ENCODE measurements at regions not wholly inside any gene's neighbourhood (a gene's known extent, or its start where the extent isn't known, plus 50 kb on each side); places are given as distances from the start of the nearest gene placed in this dataset.

DNA sequence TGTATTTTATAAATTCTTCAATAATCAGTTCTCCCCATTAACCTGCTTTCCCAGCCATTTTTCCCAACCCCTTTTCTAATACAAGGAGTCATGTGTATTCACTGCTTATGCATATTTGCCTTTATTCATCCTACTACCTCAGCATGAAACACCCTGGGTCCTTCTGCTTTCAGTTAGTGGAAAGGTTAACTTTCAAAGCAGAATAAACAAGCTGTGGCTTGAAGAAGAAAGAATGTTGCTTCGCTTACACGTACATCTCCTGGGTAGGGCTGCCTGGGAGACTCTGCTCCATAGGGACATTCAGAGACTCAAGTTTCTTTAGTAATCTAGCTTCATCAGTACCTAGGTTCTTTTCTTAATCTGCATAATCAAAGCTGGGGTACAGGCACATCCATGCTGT is 567.8 kb upstream of the SLC10A2 start:
- CTCF ChIA-PET (ENCODE audit: unreplicated experiment): no interaction called here
- TF ChIP-seq, protein P1, sequence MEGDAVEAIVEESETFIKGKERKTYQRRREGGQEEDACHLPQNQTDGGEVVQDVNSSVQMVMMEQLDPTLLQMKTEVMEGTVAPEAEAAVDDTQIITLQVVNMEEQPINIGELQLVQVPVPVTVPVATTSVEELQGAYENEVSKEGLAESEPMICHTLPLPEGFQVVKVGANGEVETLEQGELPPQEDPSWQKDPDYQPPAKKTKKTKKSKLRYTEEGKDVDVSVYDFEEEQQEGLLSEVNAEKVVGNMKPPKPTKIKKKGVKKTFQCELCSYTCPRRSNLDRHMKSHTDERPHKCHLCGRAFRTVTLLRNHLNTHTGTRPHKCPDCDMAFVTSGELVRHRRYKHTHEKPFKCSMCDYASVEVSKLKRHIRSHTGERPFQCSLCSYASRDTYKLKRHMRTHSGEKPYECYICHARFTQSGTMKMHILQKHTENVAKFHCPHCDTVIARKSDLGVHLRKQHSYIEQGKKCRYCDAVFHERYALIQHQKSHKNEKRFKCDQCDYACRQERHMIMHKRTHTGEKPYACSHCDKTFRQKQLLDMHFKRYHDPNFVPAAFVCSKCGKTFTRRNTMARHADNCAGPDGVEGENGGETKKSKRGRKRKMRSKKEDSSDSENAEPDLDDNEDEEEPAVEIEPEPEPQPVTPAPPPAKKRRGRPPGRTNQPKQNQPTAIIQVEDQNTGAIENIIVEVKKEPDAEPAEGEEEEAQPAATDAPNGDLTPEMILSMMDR (conservative IDR thresholded peaks at IDR 0.05; ENCODE audit: low read length): no peak
- TF ChIP-seq EZH2phosphoT487 (IDR thresholded peaks at IDR 0.05; ENCODE audit: borderline replicate concordance, low read depth, low read length): no peak
- no peaks in the 10 kb centered on the region for H3K36me3 ChIP-seq (ENCODE audit: insufficient read depth, low read length)
- no peak overlapping the region for H3K27ac ChIP-seq (ENCODE audit: low read depth, low read length, poor library complexity, severe bottlenecking)
- no peak overlapping the region for H2AFZ ChIP-seq (ENCODE audit: low read length)
- H4K20me1 ChIP-seq (ENCODE audit: insufficient read depth, low read length): no peaks in the 10 kb centered on the region
- H3K4me3 ChIP-seq (ENCODE audit: low read depth, low read length, poor library complexity, severe bottlenecking): no peak overlapping the region
- BruUV-seq (replicated peaks): no TSS peak
- no peaks in the 10 kb centered on the region for H3K9me2 ChIP-seq (ENCODE audit: insufficient read depth, low read length)
- H3K4me2 ChIP-seq (ENCODE audit: low read length): no peak overlapping the region
- DNase-seq (ENCODE audit: low spot score): no peak
- no peaks in the 10 kb centered on the region for H3K79me2 ChIP-seq (ENCODE audit: insufficient read depth, low read depth, low read length)
- POLR2A ChIA-PET: interaction anchor here (0.6 kb wide), 1 partner anchor 10 kb away, joined by 3 read pairs; no protein-coding TSS in a partner anchor
- no peaks in the 10 kb centered on the region for H3K4me1 ChIP-seq (ENCODE audit: insufficient read depth, low read length, poor library complexity, severe bottlenecking)
- intact Hi-C loops (cut with micrococcal nuclease; ENCODE audit: unreplicated experiment): no loop called here
- no peaks in the 10 kb centered on the region for H3K9me3 ChIP-seq (ENCODE audit: low read length)

DNA sequence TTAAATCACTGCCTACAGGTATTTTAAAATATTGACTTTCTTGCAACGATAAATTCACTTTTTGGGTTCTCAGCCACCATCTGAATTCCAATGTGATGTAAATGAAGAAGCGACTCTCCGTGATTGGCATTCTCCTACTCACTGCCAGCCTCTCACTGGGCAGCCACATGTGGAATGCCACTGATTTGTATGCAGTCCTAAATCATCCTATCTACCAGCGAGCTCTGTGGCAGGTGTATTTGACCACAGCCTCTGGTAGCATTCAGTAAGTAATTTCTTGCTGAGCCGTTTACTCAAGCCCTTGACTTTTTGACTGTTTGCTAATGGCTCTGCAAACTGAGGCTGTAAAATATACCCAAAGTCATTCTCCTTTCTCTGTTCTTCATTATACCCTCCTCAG is 559.0 kb upstream of the SLC10A2 start:
- H3K4me2 ChIP-seq (ENCODE audit: low read length): no peak overlapping the region
- POLR2A ChIA-PET: no interaction called here
- no peak overlapping the region for H2AFZ ChIP-seq (ENCODE audit: low read length)
- no peaks in the 10 kb centered on the region for H3K79me2 ChIP-seq (ENCODE audit: insufficient read depth, low read depth, low read length)
- H3K27ac ChIP-seq (ENCODE audit: low read depth, low read length, poor library complexity, severe bottlenecking): no peak overlapping the region
- no peaks in the 10 kb centered on the region for H4K20me1 ChIP-seq (ENCODE audit: insufficient read depth, low read length)
- intact Hi-C loops (cut with micrococcal nuclease; ENCODE audit: unreplicated experiment): no loop called here
- H3K9me2 ChIP-seq (ENCODE audit: insufficient read depth, low read length): no peaks in the 10 kb centered on the region
- H3K36me3 ChIP-seq (ENCODE audit: insufficient read depth, low read length): no peaks in the 10 kb centered on the region
- H3K4me1 ChIP-seq (ENCODE audit: insufficient read depth, low read length, poor library complexity, severe bottlenecking): no peaks in the 10 kb centered on the region
- no peak overlapping the region for H3K4me3 ChIP-seq (ENCODE audit: low read depth, low read length, poor library complexity, severe bottlenecking)
- CTCF ChIA-PET (ENCODE audit: unreplicated experiment): no interaction called here
- TF ChIP-seq, protein P1 (conservative IDR thresholded peaks at IDR 0.05; ENCODE audit: low read length): no peak
- TF ChIP-seq EZH2phosphoT487 (IDR thresholded peaks at IDR 0.05; ENCODE audit: borderline replicate concordance, low read depth, low read length): no peak
- BruUV-seq (replicated peaks): no TSS peak
- no peaks in the 10 kb centered on the region for H3K9me3 ChIP-seq (ENCODE audit: low read length)
- DNase-seq (ENCODE audit: low spot score): no peak

DNA sequence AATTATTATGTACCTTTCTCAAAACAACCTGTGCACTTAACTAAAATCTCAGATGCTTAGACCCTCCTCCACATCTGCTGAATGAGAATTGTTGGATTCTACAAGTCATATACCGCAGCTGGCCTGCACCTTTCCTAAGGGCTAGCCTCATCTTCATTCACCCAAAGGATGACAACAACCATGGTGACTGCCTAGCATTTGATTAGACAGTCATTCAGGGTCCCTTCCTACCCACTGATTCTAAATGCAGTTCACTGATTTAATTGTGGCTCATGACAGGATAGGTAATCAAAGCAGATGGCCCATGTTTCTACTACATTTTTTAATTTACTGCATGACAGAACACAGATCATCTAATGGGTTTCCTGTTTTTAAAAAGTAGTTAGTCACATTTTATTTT is 551.9 kb upstream of the SLC10A2 start:
- H3K9me2 ChIP-seq (ENCODE audit: insufficient read depth, low read length): no peaks in the 10 kb centered on the region
- no peaks in the 10 kb centered on the region for H3K36me3 ChIP-seq (ENCODE audit: insufficient read depth, low read length)
- ChIA-PET POLR2A (no interaction called here), CTCF (ENCODE audit: unreplicated experiment) (no interaction called here)
- TF ChIP-seq, protein P1 (conservative IDR thresholded peaks at IDR 0.05; ENCODE audit: low read length): no peak
- no peak for TF ChIP-seq EZH2phosphoT487 (IDR thresholded peaks at IDR 0.05; ENCODE audit: borderline replicate concordance, low read depth, low read length)
- H3K9me3 ChIP-seq (ENCODE audit: low read length): no peaks in the 10 kb centered on the region
- no peaks in the 10 kb centered on the region for H3K79me2 ChIP-seq (ENCODE audit: insufficient read depth, low read depth, low read length)
- H3K4me2 ChIP-seq (ENCODE audit: low read length): no peak overlapping the region
- DNase-seq (ENCODE audit: low spot score): no peak
- H2AFZ ChIP-seq (ENCODE audit: low read length): no peak overlapping the region
- H3K4me3 ChIP-seq (ENCODE audit: low read depth, low read length, poor library complexity, severe bottlenecking): no peak overlapping the region
- no peaks in the 10 kb centered on the region for H3K4me1 ChIP-seq (ENCODE audit: insufficient read depth, low read length, poor library complexity, severe bottlenecking)
- intact Hi-C loops (cut with micrococcal nuclease; ENCODE audit: unreplicated experiment): no loop called here
- H3K27ac ChIP-seq (ENCODE audit: low read depth, low read length, poor library complexity, severe bottlenecking): no peak overlapping the region
- no peaks in the 10 kb centered on the region for H4K20me1 ChIP-seq (ENCODE audit: insufficient read depth, low read length)
- no TSS peak for BruUV-seq (replicated peaks)

Data from OCI-LY7 (cell line).